ENCODE measurements at regions not wholly inside any gene's neighbourhood (a gene's known extent, or its start where the extent isn't known, plus 50 kb on each side); places are given as distances from the start of the nearest gene placed in this dataset.

- TF ChIP-seq YY1 (IDR thresholded peaks at IDR 0.05; ENCODE audit: insufficient read depth, insufficient read length) (no peak), SUZ12 (IDR thresholded peaks at IDR 0.05; ENCODE audit: extremely low read depth, insufficient read depth, insufficient read length) (no peak)
These were observed 151.4 kb upstream of the PRDM1 start for GRCh38 chr6:105934708-105935107.
